HL-60 (cell line): ENCODE measurements at regions not wholly inside any gene's neighbourhood (a gene's known extent, or its start where the extent isn't known, plus 50 kb on each side); places are given as distances from the start of the nearest gene placed in this dataset.

Source experiments
- CTCF ChIP-seq: IDR thresholded peaks from one replicate; pipeline ENCODE4 v1.5.1; 2011; ENCODE audit warnings: low read length, control low read depth, inconsistent platforms; ENCODE audit not compliant: insufficient read depth
- TF ChIP-seq, protein P1 (sequence below): IDR thresholded peaks from 2 replicates; pipeline ENCODE4 v1.6.1; 2012; ENCODE audit warnings: low read depth; ENCODE audit not compliant: insufficient replicate concordance

DNA sequence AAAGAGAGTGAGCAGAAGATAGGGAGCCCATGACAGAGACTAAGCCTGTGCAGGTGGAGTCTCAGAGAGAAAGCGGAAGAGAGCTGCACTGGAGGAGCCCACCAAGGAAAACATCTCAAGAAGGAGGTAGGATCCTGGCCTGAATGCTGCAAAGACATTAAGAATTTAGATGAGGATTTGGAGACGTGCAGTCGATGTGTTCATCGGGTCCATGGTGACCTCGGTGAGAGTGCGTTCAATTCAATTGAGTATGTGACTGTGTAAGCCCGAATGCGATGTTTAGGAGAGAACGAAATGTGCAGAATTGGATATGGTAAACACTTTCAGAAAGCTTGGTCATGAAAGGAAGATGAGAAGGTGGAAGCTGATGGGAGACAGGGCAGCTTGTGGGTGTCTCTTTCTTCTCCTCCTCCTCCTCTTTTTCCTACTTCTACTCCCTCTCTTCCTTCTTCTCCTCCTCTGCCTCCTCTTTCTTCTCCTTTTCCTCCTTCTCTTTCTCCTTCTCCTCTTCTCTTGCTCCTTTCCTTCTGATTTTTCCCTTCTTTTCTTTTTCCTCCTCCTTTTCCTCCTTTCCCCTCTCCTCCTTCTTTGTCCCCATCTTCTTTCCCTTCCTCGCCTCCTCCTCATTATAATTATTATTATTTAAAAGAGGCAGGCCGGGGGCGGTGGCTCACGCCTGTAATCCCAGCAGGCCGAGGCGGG lies 276.0 kb downstream of the RPS24 start:
- TF ChIP-seq CTCF: no peak
- TF ChIP-seq, protein P1, sequence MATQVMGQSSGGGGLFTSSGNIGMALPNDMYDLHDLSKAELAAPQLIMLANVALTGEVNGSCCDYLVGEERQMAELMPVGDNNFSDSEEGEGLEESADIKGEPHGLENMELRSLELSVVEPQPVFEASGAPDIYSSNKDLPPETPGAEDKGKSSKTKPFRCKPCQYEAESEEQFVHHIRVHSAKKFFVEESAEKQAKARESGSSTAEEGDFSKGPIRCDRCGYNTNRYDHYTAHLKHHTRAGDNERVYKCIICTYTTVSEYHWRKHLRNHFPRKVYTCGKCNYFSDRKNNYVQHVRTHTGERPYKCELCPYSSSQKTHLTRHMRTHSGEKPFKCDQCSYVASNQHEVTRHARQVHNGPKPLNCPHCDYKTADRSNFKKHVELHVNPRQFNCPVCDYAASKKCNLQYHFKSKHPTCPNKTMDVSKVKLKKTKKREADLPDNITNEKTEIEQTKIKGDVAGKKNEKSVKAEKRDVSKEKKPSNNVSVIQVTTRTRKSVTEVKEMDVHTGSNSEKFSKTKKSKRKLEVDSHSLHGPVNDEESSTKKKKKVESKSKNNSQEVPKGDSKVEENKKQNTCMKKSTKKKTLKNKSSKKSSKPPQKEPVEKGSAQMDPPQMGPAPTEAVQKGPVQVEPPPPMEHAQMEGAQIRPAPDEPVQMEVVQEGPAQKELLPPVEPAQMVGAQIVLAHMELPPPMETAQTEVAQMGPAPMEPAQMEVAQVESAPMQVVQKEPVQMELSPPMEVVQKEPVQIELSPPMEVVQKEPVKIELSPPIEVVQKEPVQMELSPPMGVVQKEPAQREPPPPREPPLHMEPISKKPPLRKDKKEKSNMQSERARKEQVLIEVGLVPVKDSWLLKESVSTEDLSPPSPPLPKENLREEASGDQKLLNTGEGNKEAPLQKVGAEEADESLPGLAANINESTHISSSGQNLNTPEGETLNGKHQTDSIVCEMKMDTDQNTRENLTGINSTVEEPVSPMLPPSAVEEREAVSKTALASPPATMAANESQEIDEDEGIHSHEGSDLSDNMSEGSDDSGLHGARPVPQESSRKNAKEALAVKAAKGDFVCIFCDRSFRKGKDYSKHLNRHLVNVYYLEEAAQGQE: no peak
